Islet precursor cell (in vitro differentiated cells): ENCODE measurements at regions not wholly inside any gene's neighbourhood (a gene's known extent, or its start where the extent isn't known, plus 50 kb on each side); places are given as distances from the start of the nearest gene placed in this dataset.

Experiments
- DNase-seq: peaks from one replicate; pipeline ENCODE4 v3.0.0-alpha.2; 2018

- DNase-seq, result no peak
Observed at GRCh38 chr2:37550190-37550589, 121.3 kb downstream of the CDC42EP3 start.

GRCh38 chr2:37551783-37552182 lies 119.7 kb downstream of the CDC42EP3 start:
- DNase-seq, result no peak

- DNase-seq, result no peak
Observed at GRCh38 chr2:37552339-37552738, 119.1 kb downstream of the CDC42EP3 start.

GRCh38 chr2:37553411-37554154 lies 117.9 kb downstream of the CDC42EP3 start:
- no peak for DNase-seq

GRCh38 chr2:37554155-37554510 lies 117.3 kb downstream of the CDC42EP3 start:
- DNase-seq, result no peak

- no peak for DNase-seq
Observed at GRCh38 chr2:37554687-37555086, 116.8 kb downstream of the CDC42EP3 start.

- no peak for DNase-seq
Observed at GRCh38 chr2:37555457-37555856, 116.0 kb downstream of the CDC42EP3 start.

- DNase-seq, result no peak
Observed at GRCh38 chr2:37556256-37556655, 115.2 kb downstream of the CDC42EP3 start.

GRCh38 chr2:37558623-37559022 lies 112.8 kb downstream of the CDC42EP3 start:
- DNase-seq, result no peak

GRCh38 chr2:37560241-37560848 lies 111.1 kb downstream of the CDC42EP3 start:
- no peak for DNase-seq

GRCh38 chr2:37560863-37561614 lies 110.4 kb downstream of the CDC42EP3 start:
- DNase-seq, result no peak

- DNase-seq, result peak; percentile 86
Observed at GRCh38 chr2:37561615-37562569, 109.5 kb downstream of the CDC42EP3 start.

- DNase-seq, result no peak
Observed at GRCh38 chr2:37563375-37564015, 107.9 kb downstream of the CDC42EP3 start.

- DNase-seq, result no peak
Observed at GRCh38 chr2:37564356-37564755, 107.1 kb downstream of the CDC42EP3 start.

GRCh38 chr2:37566517-37566981 lies 104.9 kb downstream of the CDC42EP3 start:
- DNase-seq, result no peak

GRCh38 chr2:37568565-37568964 lies 102.9 kb downstream of the CDC42EP3 start:
- no peak for DNase-seq

- DNase-seq, result no peak
Observed at GRCh38 chr2:37569131-37569823, 102.2 kb downstream of the CDC42EP3 start.

- DNase-seq, result no peak
Observed at GRCh38 chr2:37569986-37570679, 101.3 kb downstream of the CDC42EP3 start.

- DNase-seq, result peak; percentile 84
Observed at GRCh38 chr2:37570773-37571586, 100.5 kb downstream of the CDC42EP3 start.

GRCh38 chr2:37571587-37572136 lies 99.8 kb downstream of the CDC42EP3 start:
- no peak for DNase-seq
